H9 (cell line): ENCODE measurements at regions not wholly inside any gene's neighbourhood (a gene's known extent, or its start where the extent isn't known, plus 50 kb on each side); places are given as distances from the start of the nearest gene placed in this dataset.

ENCODE experiments used
- DNase-seq: peaks from one replicate; pipeline ENCODE4 v3.0.0-alpha.2; 2017
- H2AFZ ChIP-seq: one replicate; pipeline ENCODE4 v1.6.1; 2013; ENCODE audit warnings: mild to moderate bottlenecking, low read length, control low read depth, moderate library complexity
- H2AK5ac ChIP-seq: 2 replicates; pipeline ENCODE4 v1.6.1; 2013; ENCODE audit warnings: low read length, control low read depth, mixed read lengths; ENCODE audit not compliant: insufficient read length
- H2BK120ac ChIP-seq: one replicate; pipeline ENCODE4 v1.6.1; 2013; ENCODE audit warnings: low read depth, mild to moderate bottlenecking, low read length, control low read depth, inconsistent platforms; ENCODE audit not compliant: poor library complexity, severe bottlenecking
- H2BK12ac ChIP-seq: 2 replicates; pipeline ENCODE4 v1.6.1; 2013; ENCODE audit warnings: low read length, control low read depth, mixed read lengths, low read depth; ENCODE audit not compliant: insufficient read length
- H2BK15ac ChIP-seq: 2 replicates; pipeline ENCODE4 v1.6.1; 2013; ENCODE audit warnings: low read depth, low read length, control low read depth
- H2BK20ac ChIP-seq: one replicate; pipeline ENCODE4 v1.6.1; 2013; ENCODE audit warnings: low read depth, mild to moderate bottlenecking, low read length, control low read depth, inconsistent platforms; ENCODE audit not compliant: poor library complexity, severe bottlenecking
- H2BK5ac ChIP-seq: 2 replicates; pipeline ENCODE4 v1.6.1; 2013; ENCODE audit warnings: low read length, control low read depth, mixed read lengths; ENCODE audit not compliant: insufficient read length
- H3K14ac ChIP-seq: 2 replicates; pipeline ENCODE4 v1.6.1; 2013; ENCODE audit warnings: low read length, control low read depth; ENCODE audit not compliant: insufficient read depth
- H3K18ac ChIP-seq: 2 replicates; pipeline ENCODE4 v1.6.1; 2013; ENCODE audit warnings: low read depth, mild to moderate bottlenecking, mixed read lengths, low read length, control low read depth; ENCODE audit not compliant: insufficient read length
- H3K23ac ChIP-seq: 2 replicates; pipeline ENCODE4 v1.6.1; 2013; ENCODE audit warnings: low read length, control low read depth, mixed read lengths, low read depth; ENCODE audit not compliant: insufficient read length
- H3K23me2 ChIP-seq: 2 replicates; pipeline ENCODE4 v1.6.1; 2013; ENCODE audit warnings: low read depth, mild to moderate bottlenecking, mixed read lengths, low read length, control low read depth; ENCODE audit not compliant: insufficient read length, poor library complexity, severe bottlenecking
- H3K27ac ChIP-seq: 2 replicates; pipeline ENCODE4 v1.5.1; 2013; ENCODE audit warnings: low read length, control low read depth, mixed read lengths, low read depth; ENCODE audit not compliant: insufficient read length
- H3K27me3 ChIP-seq: 2 replicates; pipeline ENCODE4 v1.6.1; 2013; ENCODE audit warnings: low read length, control low read depth, inconsistent platforms; ENCODE audit not compliant: insufficient read depth
- H3K4ac ChIP-seq: 2 replicates; pipeline ENCODE4 v1.6.1; 2013; ENCODE audit warnings: low read depth, mild to moderate bottlenecking, control low read depth, inconsistent platforms, low read length, moderate library complexity
- H3K4me1 ChIP-seq: 2 replicates; pipeline ENCODE4 v1.6.1; 2013; ENCODE audit warnings: low read length, control low read depth, inconsistent platforms; ENCODE audit not compliant: insufficient read depth
- H3K4me2 ChIP-seq: 2 replicates; pipeline ENCODE4 v1.6.1; 2013; ENCODE audit warnings: low read length, control low read depth, mixed read lengths; ENCODE audit not compliant: insufficient read length, insufficient read depth
- H3K56ac ChIP-seq: 2 replicates; pipeline ENCODE4 v1.6.1; 2013; ENCODE audit warnings: low read depth, mild to moderate bottlenecking, mixed read lengths, low read length, control low read depth; ENCODE audit not compliant: insufficient read length
- H3K79me1 ChIP-seq: 2 replicates; pipeline ENCODE4 v1.6.1; 2013; ENCODE audit warnings: low read depth, mild to moderate bottlenecking, moderate library complexity, low read length, control low read depth, inconsistent platforms; ENCODE audit not compliant: insufficient read depth, poor library complexity, severe bottlenecking
- H3K79me2 ChIP-seq: 2 replicates; pipeline ENCODE4 v1.6.1; 2013; ENCODE audit warnings: low read length, control low read depth, inconsistent platforms; ENCODE audit not compliant: insufficient read depth
- H3K9ac ChIP-seq: 2 replicates; pipeline ENCODE4 v1.6.1; 2013; ENCODE audit warnings: low read length, control low read depth, mixed read lengths; ENCODE audit not compliant: insufficient read length; ENCODE audit errors: extremely low read depth
- H3K9me3 ChIP-seq: one replicate; pipeline ENCODE4 v1.6.1; 2013; ENCODE audit warnings: low read depth, low read length, inconsistent platforms; ENCODE audit not compliant: control insufficient read depth
- H3T11ph ChIP-seq: one replicate; pipeline ENCODE4 v1.6.1; 2013; ENCODE audit warnings: mild to moderate bottlenecking, low read length, control low read depth, inconsistent platforms
- H4K20me1 ChIP-seq: one replicate; pipeline ENCODE4 v1.6.1; 2013; ENCODE audit not compliant: control insufficient read depth, insufficient read length, insufficient read depth
- H4K5ac ChIP-seq: 2 replicates; pipeline ENCODE4 v1.6.1; 2013; ENCODE audit warnings: low read depth, mild to moderate bottlenecking, mixed read lengths, low read length, control low read depth; ENCODE audit not compliant: insufficient read length
- H4K8ac ChIP-seq: replicated peaks from 2 replicates; pipeline ENCODE4 v1.6.1; 2013; ENCODE audit warnings: low read length, control low read depth, mixed read lengths, low read depth; ENCODE audit not compliant: insufficient read length
- H4K91ac ChIP-seq: 2 replicates; pipeline ENCODE4 v1.6.1; 2013; ENCODE audit warnings: low read depth, mild to moderate bottlenecking, moderate library complexity, mixed read lengths, low read length, control low read depth; ENCODE audit not compliant: insufficient read length
- H3K27ac Mint-ChIP-seq, 3 experiments: 2 replicates in 2 of 3; 3 replicates in 1 of 3; pipeline ENCODE4 v1.8.0; 2020 to 2021; ENCODE audit warnings: mixed read lengths in 3 of 3, mild to moderate bottlenecking in 1 of 3, moderate library complexity in 1 of 3
- H3K27me3 Mint-ChIP-seq: 2 replicates; pipeline ENCODE4 v1.8.0; 2021; ENCODE audit warnings: low read depth, mild to moderate bottlenecking, moderate library complexity, mixed read lengths
- H3K36me3 Mint-ChIP-seq, 3 experiments: 2 replicates in 2 of 3; 3 replicates in 1 of 3; pipeline ENCODE4 v1.8.0; 2020 to 2021; ENCODE audit warnings: low read depth in 3 of 3, mixed read lengths in 3 of 3; ENCODE audit not compliant: insufficient read depth in 1 of 3
- H3K4me1 Mint-ChIP-seq, 2 experiments: 2 replicates each; pipeline ENCODE4 v1.8.0; 2020; ENCODE audit warnings: mixed read lengths in 2 of 2
- H3K4me3 Mint-ChIP-seq, 2 experiments: 2 replicates in 1 of 2; 3 replicates in 1 of 2; pipeline ENCODE4 v1.8.0; 2020 to 2021; ENCODE audit warnings: mild to moderate bottlenecking in 2 of 2, mixed read lengths in 2 of 2, moderate library complexity in 1 of 2
- H3K9me3 Mint-ChIP-seq, 2 experiments: 2 replicates in 1 of 2; 3 replicates in 1 of 2; pipeline ENCODE4 v1.8.0; 2020; ENCODE audit warnings: mild to moderate bottlenecking in 2 of 2, mixed read lengths in 2 of 2, moderate library complexity in 1 of 2
- WGBS: extraction: QIAGEN DNeasy Blood & Tissue Kit; methylation state at CpG from one replicate; pipeline ENCODE4 v1.1.7; 2013; ENCODE audit warnings: missing lambda C conversion rate, low lambda C conversion rate, mixed read lengths; ENCODE audit not compliant: insufficient read length; ENCODE audit errors: extremely low coverage; 5-methylcytosine and 5-hydroxymethylcytosine counted together
- TF ChIP-seq, protein P1 (sequence below): fragments of 200-600 bp; sonication (generic); conservative IDR thresholded peaks from 3 replicates; pipeline ENCODE4 v1.8.0; 2021; ENCODE audit warnings: antibody characterized with exemption, mild to moderate bottlenecking

DNA sequence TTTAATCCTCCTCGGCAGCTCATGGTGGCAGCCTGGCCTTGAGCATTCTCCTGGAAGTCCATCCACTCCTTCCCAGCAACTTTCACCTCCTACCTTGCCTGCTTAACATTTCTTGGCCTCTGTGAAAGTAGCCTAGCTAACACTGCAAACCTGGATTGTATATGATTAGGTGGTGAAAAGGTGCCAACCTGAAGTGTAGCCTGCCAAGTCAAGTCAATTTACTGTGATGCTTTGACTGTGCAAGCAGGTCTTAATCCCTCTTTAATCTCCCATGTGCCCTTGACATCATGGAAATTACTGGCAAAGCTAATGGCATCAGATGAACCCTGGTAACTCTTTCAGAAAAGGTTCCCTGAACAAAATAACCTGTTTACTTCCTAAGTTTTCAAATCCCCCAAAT lies 169.7 kb upstream of the NR2F2 start:
- no peak overlapping the region for H2AFZ ChIP-seq
- no peak overlapping the region for H3K4me2 ChIP-seq

More for the DNA sequence above, 169.7 kb upstream of the NR2F2 start:
- no peak overlapping the region for H3T11ph ChIP-seq
- no peak for DNase-seq
- no peak overlapping the region for H4K8ac ChIP-seq
- no peak overlapping the region for H3K4me3 Mint-ChIP-seq
- H3K4me1 Mint-ChIP-seq = peaks cover 9 to 12% of the 10 kb centered on the region in 2 experiments
- H3K23me2 ChIP-seq = no peaks in the 10 kb centered on the region
- no peak overlapping the region for H3K23ac ChIP-seq
- H4K5ac ChIP-seq = no peak overlapping the region
- H2BK15ac ChIP-seq = no peak overlapping the region
- H3K36me3 Mint-ChIP-seq = no peaks in the 10 kb centered on the region
- H3K4me1 ChIP-seq = no peaks in the 10 kb centered on the region
- no peak overlapping the region for H2AK5ac ChIP-seq
- TF ChIP-seq, protein P1, sequence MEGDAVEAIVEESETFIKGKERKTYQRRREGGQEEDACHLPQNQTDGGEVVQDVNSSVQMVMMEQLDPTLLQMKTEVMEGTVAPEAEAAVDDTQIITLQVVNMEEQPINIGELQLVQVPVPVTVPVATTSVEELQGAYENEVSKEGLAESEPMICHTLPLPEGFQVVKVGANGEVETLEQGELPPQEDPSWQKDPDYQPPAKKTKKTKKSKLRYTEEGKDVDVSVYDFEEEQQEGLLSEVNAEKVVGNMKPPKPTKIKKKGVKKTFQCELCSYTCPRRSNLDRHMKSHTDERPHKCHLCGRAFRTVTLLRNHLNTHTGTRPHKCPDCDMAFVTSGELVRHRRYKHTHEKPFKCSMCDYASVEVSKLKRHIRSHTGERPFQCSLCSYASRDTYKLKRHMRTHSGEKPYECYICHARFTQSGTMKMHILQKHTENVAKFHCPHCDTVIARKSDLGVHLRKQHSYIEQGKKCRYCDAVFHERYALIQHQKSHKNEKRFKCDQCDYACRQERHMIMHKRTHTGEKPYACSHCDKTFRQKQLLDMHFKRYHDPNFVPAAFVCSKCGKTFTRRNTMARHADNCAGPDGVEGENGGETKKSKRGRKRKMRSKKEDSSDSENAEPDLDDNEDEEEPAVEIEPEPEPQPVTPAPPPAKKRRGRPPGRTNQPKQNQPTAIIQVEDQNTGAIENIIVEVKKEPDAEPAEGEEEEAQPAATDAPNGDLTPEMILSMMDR = no peak
- no peak overlapping the region for H3K56ac ChIP-seq
- H3K27ac Mint-ChIP-seq = no peak overlapping the region
- no peak overlapping the region for H3K27ac ChIP-seq
- no peaks in the 10 kb centered on the region for H3K79me1 ChIP-seq
- no peak overlapping the region for H3K14ac ChIP-seq
- H3K27me3 ChIP-seq = no peaks in the 10 kb centered on the region
- no peak overlapping the region for H3K4ac ChIP-seq
- no peak overlapping the region for H3K9ac ChIP-seq
- no peaks in the 10 kb centered on the region for H3K9me3 ChIP-seq
- H2BK5ac ChIP-seq = no peak overlapping the region
- H3K9me3 Mint-ChIP-seq = no peaks in the 10 kb centered on the region
- H3K27me3 Mint-ChIP-seq = peaks cover 5% of the 10 kb centered on the region
- H4K91ac ChIP-seq = no peak overlapping the region
- H3K79me2 ChIP-seq = no peaks in the 10 kb centered on the region
- H2BK12ac ChIP-seq = no peak overlapping the region
- no peak overlapping the region for H3K18ac ChIP-seq
- WGBS = no CpG with 5 or more reads among the region's 1 CpG
- H4K20me1 ChIP-seq = no peaks in the 10 kb centered on the region
- no peak overlapping the region for H2BK20ac ChIP-seq
- no peak overlapping the region for H2BK120ac ChIP-seq
